CD14-positive monocyte (primary cell): ENCODE measurements at regions not wholly inside any gene's neighbourhood (a gene's known extent, or its start where the extent isn't known, plus 50 kb on each side); places are given as distances from the start of the nearest gene placed in this dataset.

Experiments used
- DNase-seq, 3 donors: peaks; one replicate each; pipeline ENCODE4 v3.0.0-alpha.2; 2011 to 2022
- H2AFZ ChIP-seq: 2 replicates; pipeline ENCODE4 v1.6.0; 2012; ENCODE audit warnings: mild to moderate bottlenecking, low read depth, low read length, inconsistent platforms; ENCODE audit not compliant: insufficient read depth, poor library complexity, severe bottlenecking
- H3K27ac ChIP-seq, 2 donors: 1 replicate in 1 of 2; 2 replicates in 1 of 2; pipeline ENCODE4 v1.5.1; 2012 to 2013; ENCODE audit warnings: low read length in 2 of 2, control low read depth in 1 of 2, inconsistent platforms in 1 of 2, low read depth in 1 of 2, mild to moderate bottlenecking in 1 of 2
- H3K27me3 ChIP-seq, 2 donors: one replicate each; pipeline versions ENCODE4 v1.6.0 to v1.6.1; 2011 to 2013; ENCODE audit warnings: low read length in 2 of 2; ENCODE audit not compliant: control insufficient read depth in 2 of 2, insufficient read depth in 2 of 2
- H3K36me3 ChIP-seq, 2 donors: replicated peaks in 1 of 2; 1 replicate in 1 of 2; 2 replicates in 1 of 2; pipeline versions ENCODE4 v1.5.1 to v1.6.1; 2012 to 2013; ENCODE audit warnings: low read length in 2 of 2, control low read depth in 1 of 2, inconsistent platforms in 1 of 2, mild to moderate bottlenecking in 1 of 2; ENCODE audit not compliant: insufficient read depth in 2 of 2, control insufficient read depth in 1 of 2
- H3K4me1 ChIP-seq, 2 donors: 1 replicate in 1 of 2; 2 replicates in 1 of 2; pipeline versions ENCODE4 v1.5.1 to v1.6.1; 2012 to 2013; ENCODE audit warnings: low read length in 2 of 2, control low read depth in 1 of 2, inconsistent platforms in 1 of 2, mild to moderate bottlenecking in 1 of 2, moderate library complexity in 1 of 2; ENCODE audit not compliant: insufficient read depth in 2 of 2, control insufficient read depth in 1 of 2
- H3K4me2 ChIP-seq: replicated peaks from 2 replicates; pipeline ENCODE3; 2012; ENCODE audit warnings: low read length, moderate library complexity, mild to moderate bottlenecking; ENCODE audit not compliant: poor library complexity, severe bottlenecking; ENCODE audit errors: extremely low read depth
- H3K4me3 ChIP-seq, 3 experiments: fragments of 200-600 bp in 1 of 3; sonication (generic) in 1 of 3; replicated peaks in 1 of 3; 1 replicate in 2 of 3; 2 replicates in 1 of 3; pipeline ENCODE4 v1.5.1; 2011 to 2013; ENCODE audit warnings: low read length in 3 of 3, mild to moderate bottlenecking in 3 of 3, control low read depth in 2 of 3, low read depth in 2 of 3, inconsistent platforms in 1 of 3, moderate library complexity in 1 of 3
- H3K79me2 ChIP-seq: 2 replicates; pipeline ENCODE4 v1.6.0; 2012; ENCODE audit warnings: mild to moderate bottlenecking, control low read depth, inconsistent platforms, low read length, moderate library complexity; ENCODE audit not compliant: insufficient read depth
- H3K9ac ChIP-seq: 2 replicates; pipeline ENCODE4 v1.6.0; 2017; ENCODE audit warnings: low read length, mild to moderate bottlenecking; ENCODE audit not compliant: insufficient read depth, poor library complexity, severe bottlenecking
- H3K9me3 ChIP-seq, 2 donors: replicated peaks in 1 of 2; 1 replicate in 1 of 2; 2 replicates in 1 of 2; pipeline versions ENCODE4 v1.5.1 to v1.6.1; 2012 to 2013; ENCODE audit warnings: low read length in 2 of 2, control low read depth in 1 of 2; ENCODE audit not compliant: control insufficient read depth in 1 of 2, insufficient read depth in 1 of 2
- H4K20me1 ChIP-seq: 2 replicates; pipeline ENCODE4 v1.6.0; 2012; ENCODE audit warnings: mild to moderate bottlenecking, low read length, control low read depth, moderate library complexity; ENCODE audit not compliant: insufficient read depth
- H3K27ac Mint-ChIP-seq, 7 donors: one replicate each; pipeline ENCODE4 v1.8.0; 2020; ENCODE audit warnings: mild to moderate bottlenecking in 7 of 7, mixed read lengths in 7 of 7, moderate library complexity in 6 of 7, inconsistent platforms in 2 of 7
- H3K27me3 Mint-ChIP-seq, 3 donors: one replicate each; pipeline ENCODE4 v1.8.0; 2021 to 2022; ENCODE audit warnings: low read depth in 3 of 3, mild to moderate bottlenecking in 3 of 3, mixed read lengths in 3 of 3, moderate library complexity in 3 of 3, inconsistent platforms in 1 of 3
- H3K36me3 Mint-ChIP-seq, 2 donors: one replicate each; pipeline ENCODE4 v1.8.0; 2020; ENCODE audit warnings: mixed read lengths in 2 of 2, inconsistent platforms in 1 of 2, mild to moderate bottlenecking in 1 of 2
- H3K4me1 Mint-ChIP-seq: one replicate; pipeline ENCODE4 v1.8.0; 2020; ENCODE audit warnings: mild to moderate bottlenecking, mixed read lengths
- H3K4me3 Mint-ChIP-seq, 2 donors: one replicate each; pipeline ENCODE4 v1.8.0; 2020; ENCODE audit warnings: mild to moderate bottlenecking in 2 of 2, mixed read lengths in 2 of 2, moderate library complexity in 1 of 2
- H3K9me3 Mint-ChIP-seq, 7 donors: one replicate each; pipeline ENCODE4 v1.8.0; 2020 to 2022; ENCODE audit warnings: mixed read lengths in 7 of 7, mild to moderate bottlenecking in 6 of 7, moderate library complexity in 6 of 7, inconsistent platforms in 2 of 7
- WGBS: methylation state at CpG from one replicate; pipeline ENCODE4 v1.1.5; 2013; ENCODE audit warnings: missing lambda C conversion rate; ENCODE audit not compliant: insufficient coverage; 5-methylcytosine and 5-hydroxymethylcytosine counted together
- intact Hi-C, 2 donors: fragments of 100-400 bp; cut with micrococcal nuclease; formaldehyde crosslinking; loops; one replicate each; pipeline versions ENCODE4 v1.15.0 to v1.15.1; 2023
- TF ChIP-seq, protein P1 (sequence below): fragments of 200-600 bp; IDR thresholded peaks from one replicate; pipeline ENCODE4 v1.8.0; 2022; ENCODE audit warnings: antibody characterized with exemption, mild to moderate bottlenecking

DNA sequence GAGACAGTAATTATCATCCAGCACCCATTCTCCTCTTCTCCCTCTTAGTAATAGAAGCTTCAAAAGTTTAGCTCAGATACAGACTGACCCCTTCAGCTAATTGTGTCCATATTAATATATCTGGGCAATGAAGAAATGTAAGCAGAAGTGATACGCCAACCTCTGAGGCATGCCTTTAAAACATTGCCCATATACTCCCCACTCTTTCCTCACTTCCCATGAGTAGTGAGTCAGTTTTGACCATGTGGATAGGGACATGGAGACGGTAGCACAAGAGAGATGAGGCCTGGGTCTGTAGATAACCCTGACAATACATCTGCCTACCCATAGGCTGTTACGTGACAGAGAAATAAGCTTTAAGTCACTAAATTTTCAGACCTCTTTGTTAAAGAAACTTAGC is 147.6 kb downstream of the KCTD12 start:
- TF ChIP-seq, protein P1, sequence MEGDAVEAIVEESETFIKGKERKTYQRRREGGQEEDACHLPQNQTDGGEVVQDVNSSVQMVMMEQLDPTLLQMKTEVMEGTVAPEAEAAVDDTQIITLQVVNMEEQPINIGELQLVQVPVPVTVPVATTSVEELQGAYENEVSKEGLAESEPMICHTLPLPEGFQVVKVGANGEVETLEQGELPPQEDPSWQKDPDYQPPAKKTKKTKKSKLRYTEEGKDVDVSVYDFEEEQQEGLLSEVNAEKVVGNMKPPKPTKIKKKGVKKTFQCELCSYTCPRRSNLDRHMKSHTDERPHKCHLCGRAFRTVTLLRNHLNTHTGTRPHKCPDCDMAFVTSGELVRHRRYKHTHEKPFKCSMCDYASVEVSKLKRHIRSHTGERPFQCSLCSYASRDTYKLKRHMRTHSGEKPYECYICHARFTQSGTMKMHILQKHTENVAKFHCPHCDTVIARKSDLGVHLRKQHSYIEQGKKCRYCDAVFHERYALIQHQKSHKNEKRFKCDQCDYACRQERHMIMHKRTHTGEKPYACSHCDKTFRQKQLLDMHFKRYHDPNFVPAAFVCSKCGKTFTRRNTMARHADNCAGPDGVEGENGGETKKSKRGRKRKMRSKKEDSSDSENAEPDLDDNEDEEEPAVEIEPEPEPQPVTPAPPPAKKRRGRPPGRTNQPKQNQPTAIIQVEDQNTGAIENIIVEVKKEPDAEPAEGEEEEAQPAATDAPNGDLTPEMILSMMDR: no peak
- peaks cover 0 to 3% (median 0%) of the 10 kb centered on the region in 3 donors for H3K27me3 Mint-ChIP-seq
- Histone ChIP-seq H3K4me3 (no peak overlapping the region), H3K27me3 (no peaks in the 10 kb centered on the region), H2AFZ (no peak overlapping the region), H3K79me2 (no peaks in the 10 kb centered on the region), H3K9ac (no peak overlapping the region), H3K36me3 (no peaks in the 10 kb centered on the region), H3K9me3 (peaks cover 7 to 23% of the 10 kb centered on the region in 2 donors), H3K4me2 (no peak overlapping the region), H4K20me1 (no peaks in the 10 kb centered on the region), H3K27ac (no peak overlapping the region), H3K4me1 (peaks cover 17 to 19% of the 10 kb centered on the region in 2 donors)
- peaks cover 5 to 22% (median 11%) of the 10 kb centered on the region in 7 donors for H3K9me3 Mint-ChIP-seq
- WGBS: no CpG with 5 or more reads among the region's 3 CpGs
- peak; percentile 34 to 60 (median 48) for DNase-seq
- peak overlapping the region in 1 of 7 donors; percentile 4 for H3K27ac Mint-ChIP-seq
- peaks cover 34% of the 10 kb centered on the region for H3K4me1 Mint-ChIP-seq
- H3K36me3 Mint-ChIP-seq: peaks cover 2 to 5% of the 10 kb centered on the region in 2 donors
- intact Hi-C loops: no loop called here
- H3K4me3 Mint-ChIP-seq: no peak overlapping the region

DNA sequence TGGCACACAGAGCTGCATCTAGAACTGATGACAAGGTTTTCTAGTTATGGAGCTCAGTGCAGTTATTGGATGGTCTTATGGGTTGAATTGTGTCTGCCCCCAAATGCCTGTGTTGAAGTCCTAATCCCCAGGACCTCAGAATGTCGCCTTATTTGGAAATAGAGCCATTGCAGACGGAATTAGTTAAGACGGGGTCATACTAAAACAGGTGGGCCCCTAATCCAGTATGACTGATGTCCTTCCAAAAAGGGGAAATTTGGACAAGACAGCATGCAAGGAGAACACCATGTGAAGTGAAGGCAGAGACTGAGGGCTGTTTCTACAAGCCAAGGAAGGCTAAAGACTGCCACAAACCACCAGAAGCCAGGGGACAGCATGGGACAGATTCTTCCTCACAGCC is 148.7 kb downstream of the KCTD12 start:
- no peak for DNase-seq
- peaks cover 17 to 19% of the 10 kb centered on the region in 2 donors for H3K4me1 ChIP-seq
- no peak overlapping the region for H2AFZ ChIP-seq
- Mint-ChIP-seq H3K4me3 (no peak overlapping the region), H3K9me3 (peaks cover 6 to 17% (median 7%) of the 10 kb centered on the region in 7 donors), H3K27me3 (peaks cover 0 to 3% (median 0%) of the 10 kb centered on the region in 3 donors), H3K4me1 (peaks cover 36% of the 10 kb centered on the region), H3K36me3 (peaks cover 0 to 7% of the 10 kb centered on the region in 2 donors), H3K27ac (no peak overlapping the region)
- H3K4me2 ChIP-seq: no peak overlapping the region
- 96% methylated on average over 3 of the region's 3 CpGs for WGBS
- H3K79me2 ChIP-seq: no peaks in the 10 kb centered on the region
- no peaks in the 10 kb centered on the region for H3K27me3 ChIP-seq
- intact Hi-C loops: no loop called here
- H3K9ac ChIP-seq: no peak overlapping the region
- TF ChIP-seq, protein P1: no peak
- no peak overlapping the region for H3K27ac ChIP-seq
- H3K4me3 ChIP-seq: no peak overlapping the region
- H3K9me3 ChIP-seq: peaks cover 3 to 12% of the 10 kb centered on the region in 2 donors
- no peaks in the 10 kb centered on the region for H4K20me1 ChIP-seq
- H3K36me3 ChIP-seq: no peaks in the 10 kb centered on the region
